GM12873 (cell line): ENCODE measurements at regions not wholly inside any gene's neighbourhood (a gene's known extent, or its start where the extent isn't known, plus 50 kb on each side); places are given as distances from the start of the nearest gene placed in this dataset.

Experiments
- TF ChIP-seq, protein P1 (sequence below): IDR thresholded peaks from 2 replicates; pipeline ENCODE4 v1.5.1; 2012; ENCODE audit warnings: low read depth, mild to moderate bottlenecking, moderate library complexity, low read length, control low read depth; ENCODE audit not compliant: insufficient read depth; ENCODE audit errors: missing control alignments

DNA sequence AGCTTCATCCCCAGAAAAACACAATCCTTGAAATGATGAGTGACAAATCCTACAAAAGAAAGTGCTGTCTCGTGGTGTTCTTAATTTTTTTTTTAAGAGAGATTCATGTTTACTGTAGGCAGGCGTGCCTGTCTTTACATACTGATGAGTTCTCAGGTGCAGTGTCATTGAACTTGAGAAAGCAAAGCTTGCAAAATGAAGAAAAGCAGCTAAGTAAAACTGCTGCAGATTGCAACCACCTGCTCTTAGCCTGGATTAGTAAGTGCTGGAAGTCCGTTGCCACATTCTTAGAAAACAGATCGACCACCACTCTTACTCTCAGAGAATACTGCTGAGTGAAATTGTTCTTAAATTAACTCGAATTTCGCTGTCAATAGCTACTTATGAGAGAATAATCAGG is 854.6 kb downstream of the TRIML1 start:
- TF ChIP-seq, protein P1, sequence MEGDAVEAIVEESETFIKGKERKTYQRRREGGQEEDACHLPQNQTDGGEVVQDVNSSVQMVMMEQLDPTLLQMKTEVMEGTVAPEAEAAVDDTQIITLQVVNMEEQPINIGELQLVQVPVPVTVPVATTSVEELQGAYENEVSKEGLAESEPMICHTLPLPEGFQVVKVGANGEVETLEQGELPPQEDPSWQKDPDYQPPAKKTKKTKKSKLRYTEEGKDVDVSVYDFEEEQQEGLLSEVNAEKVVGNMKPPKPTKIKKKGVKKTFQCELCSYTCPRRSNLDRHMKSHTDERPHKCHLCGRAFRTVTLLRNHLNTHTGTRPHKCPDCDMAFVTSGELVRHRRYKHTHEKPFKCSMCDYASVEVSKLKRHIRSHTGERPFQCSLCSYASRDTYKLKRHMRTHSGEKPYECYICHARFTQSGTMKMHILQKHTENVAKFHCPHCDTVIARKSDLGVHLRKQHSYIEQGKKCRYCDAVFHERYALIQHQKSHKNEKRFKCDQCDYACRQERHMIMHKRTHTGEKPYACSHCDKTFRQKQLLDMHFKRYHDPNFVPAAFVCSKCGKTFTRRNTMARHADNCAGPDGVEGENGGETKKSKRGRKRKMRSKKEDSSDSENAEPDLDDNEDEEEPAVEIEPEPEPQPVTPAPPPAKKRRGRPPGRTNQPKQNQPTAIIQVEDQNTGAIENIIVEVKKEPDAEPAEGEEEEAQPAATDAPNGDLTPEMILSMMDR, result no peak

DNA sequence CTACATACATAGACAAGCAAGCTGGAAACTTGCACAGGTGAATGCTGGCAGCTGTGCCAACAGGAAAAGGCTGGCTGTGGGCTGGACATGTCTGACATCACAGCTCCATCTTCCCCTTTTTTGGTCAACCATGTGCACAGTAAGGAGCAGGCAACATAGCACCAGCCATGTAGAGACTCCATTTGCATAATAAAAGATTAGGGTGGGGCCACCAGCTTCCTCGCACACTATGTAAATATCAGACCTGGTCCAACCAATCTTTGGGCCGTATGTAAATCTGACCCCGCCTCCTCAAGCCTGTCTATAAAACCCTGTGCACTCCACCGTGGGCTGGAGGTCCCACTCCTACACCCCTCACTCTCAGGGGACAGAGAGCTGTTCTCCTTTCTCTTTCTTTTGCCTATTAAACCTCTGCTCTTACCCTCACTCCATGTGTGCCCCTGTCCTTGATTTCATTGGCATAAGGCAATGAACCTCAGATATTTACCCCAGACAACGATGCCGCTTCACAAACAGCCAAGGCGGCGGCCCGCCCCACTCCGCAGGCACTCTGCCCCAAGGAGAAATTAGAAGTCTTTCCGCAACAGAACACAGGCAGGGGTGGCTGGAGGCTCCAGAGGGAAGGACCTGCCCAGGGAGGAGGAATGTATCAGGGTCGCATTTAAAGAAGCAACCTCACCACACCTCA is 862.2 kb downstream of the TRIML1 start:
- TF ChIP-seq, protein P1, result no peak

DNA sequence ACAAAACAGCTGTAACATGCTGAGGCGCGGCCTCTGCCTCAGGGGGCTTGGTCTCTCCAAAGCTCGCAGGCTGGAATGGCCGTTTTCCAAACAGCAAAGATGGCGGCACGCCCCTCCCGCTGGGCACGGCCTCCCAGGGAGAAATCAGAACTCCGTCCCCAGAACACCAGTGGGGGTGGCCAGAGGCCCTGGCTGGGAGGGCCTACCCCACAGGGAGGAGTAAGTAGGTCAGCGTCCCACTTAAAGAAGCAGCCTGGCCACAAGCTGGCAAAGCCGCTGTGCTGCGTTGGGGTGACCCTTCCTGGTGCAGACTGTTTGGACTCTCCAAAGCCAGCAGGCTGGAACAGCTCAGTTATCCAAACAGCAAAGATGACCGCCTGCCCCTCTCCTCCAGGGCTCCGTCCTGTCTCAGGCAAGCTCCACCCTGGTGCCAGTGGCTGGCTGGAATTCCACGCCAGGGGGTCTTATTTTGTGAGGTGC is 862.8 kb downstream of the TRIML1 start:
- TF ChIP-seq, protein P1, result no peak

DNA sequence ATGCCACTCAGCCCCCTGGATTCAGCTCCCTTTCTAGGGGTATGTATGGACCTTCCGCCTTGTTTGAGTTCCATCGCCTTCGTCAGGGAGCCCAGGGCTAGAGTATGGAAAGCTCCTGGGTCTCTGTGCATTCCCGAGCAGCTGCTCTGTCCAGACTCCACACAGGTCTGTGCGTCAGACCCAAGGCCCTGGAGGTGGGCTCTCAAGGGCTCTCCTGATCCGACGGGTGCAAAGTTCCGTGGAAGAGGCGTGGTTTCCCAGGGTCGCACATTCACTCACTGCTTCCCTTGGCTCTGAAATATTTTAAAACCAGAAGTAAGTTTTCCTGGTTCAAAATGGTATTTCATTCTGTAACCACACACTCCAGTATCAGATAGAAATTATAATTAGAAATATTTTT is 863.2 kb downstream of the TRIML1 start:
- TF ChIP-seq, protein P1, result no peak

DNA sequence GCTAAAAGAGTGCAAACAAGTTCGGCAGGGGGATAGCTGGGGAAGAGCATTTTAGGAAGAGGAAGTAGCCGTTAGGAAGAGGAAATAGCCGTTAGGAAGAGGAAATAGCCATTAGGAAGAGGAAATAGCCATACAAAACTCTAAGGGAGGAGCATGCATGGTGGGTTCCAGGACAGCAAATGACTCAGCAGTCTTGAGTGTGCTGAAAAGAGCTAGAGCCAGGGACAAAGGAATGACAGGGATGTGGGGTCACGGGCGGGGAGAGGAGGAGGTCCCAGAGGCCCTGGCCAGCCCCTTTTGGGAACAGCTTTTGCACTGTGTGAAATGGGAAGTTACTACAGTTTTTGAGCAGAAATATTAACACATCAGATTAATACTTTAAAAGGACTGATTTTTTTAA is 882.6 kb downstream of the TRIML1 start:
- TF ChIP-seq, protein P1, result no peak

DNA sequence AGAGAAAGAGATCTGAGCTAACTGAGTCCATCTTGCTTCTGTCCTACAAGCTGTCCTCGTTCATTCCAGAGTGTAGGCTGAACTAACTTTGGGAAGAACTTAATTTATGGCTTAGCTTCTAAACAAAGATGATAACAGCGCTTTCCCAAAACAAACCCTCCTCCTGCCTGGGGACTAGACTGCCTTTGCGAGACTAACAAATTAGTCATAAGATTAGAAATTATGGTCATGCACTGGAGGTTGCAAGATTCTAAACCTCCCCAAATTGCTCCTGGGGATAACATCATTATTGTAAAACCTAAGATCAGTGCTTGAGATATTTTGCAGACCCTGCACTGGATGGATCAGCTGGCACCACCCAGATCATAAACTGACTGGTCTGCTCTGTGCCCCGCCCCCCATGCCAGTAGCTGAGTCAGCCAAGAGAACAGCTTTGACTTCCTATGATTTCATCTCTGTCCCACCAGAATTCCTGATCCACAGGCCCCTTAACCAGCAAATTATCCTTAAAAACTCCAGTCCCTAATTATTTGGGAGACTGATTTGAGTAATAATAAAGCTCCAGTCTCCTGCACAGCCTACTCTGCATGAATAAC is 883.3 kb downstream of the TRIML1 start:
- TF ChIP-seq, protein P1, result no peak

DNA sequence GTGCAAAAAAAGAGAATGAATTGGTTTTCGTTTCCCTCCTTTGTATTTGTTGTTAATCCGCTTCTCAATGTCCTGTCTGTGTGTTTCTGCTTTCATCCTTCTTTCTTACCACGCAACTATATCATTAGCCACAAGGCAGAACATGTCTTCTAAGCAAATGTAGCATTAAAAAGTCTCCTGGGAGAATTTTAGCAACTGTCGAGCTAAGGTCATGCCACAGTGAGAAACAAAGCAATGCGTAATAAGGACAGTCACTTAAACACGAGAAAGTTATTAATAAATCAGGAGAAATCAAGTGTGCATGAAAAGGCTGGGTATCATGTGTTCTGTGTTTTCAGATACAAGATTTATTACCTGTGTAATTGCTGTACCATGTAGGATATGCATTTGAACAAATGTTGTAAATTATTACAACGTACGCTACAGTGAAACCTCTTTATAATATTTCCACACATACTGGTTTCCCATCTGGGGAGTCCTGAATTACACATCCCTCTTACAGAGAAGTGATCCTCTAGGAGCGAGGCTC is 890.8 kb downstream of the TRIML1 start:
- TF ChIP-seq, protein P1, result no peak
